Large intestine (tissue), 3 donors: ENCODE measurements at regions not wholly inside any gene's neighbourhood (a gene's known extent, or its start where the extent isn't known, plus 50 kb on each side); places are given as distances from the start of the nearest gene placed in this dataset.
"Not testable (repeated sequence)": the region's sequence is repeated elsewhere in the genome, so short reads cannot be mapped to it uniquely, and the experiment has no call there.

Experiments
- DNase-seq, 2 donors: peaks; one replicate each; pipeline versions ENCODE4 v3.0.0 to v3.0.0-alpha.2; 2013
- H3K27ac ChIP-seq: one replicate; pipeline ENCODE4 v1.5.1; 2013; ENCODE audit warnings: low read length
- H3K27me3 ChIP-seq: 2 replicates; pipeline ENCODE4 v1.6.1; 2013; ENCODE audit warnings: low read length; ENCODE audit not compliant: control insufficient read depth, insufficient read depth
- H3K36me3 ChIP-seq: 2 replicates; pipeline ENCODE4 v1.6.1; 2013; ENCODE audit warnings: low read length; ENCODE audit not compliant: control insufficient read depth, insufficient read depth
- H3K4me1 ChIP-seq: one replicate; pipeline ENCODE4 v1.6.1; 2013; ENCODE audit warnings: low read length; ENCODE audit not compliant: control insufficient read depth, insufficient read depth
- H3K4me3 ChIP-seq: one replicate; pipeline ENCODE4 v1.5.1; 2013; ENCODE audit warnings: low read length
- H3K9me3 ChIP-seq: one replicate; pipeline ENCODE4 v1.6.1; 2013; ENCODE audit warnings: mild to moderate bottlenecking, low read depth, low read length, moderate library complexity; ENCODE audit not compliant: control insufficient read depth
- WGBS: methylation state at CpG from one replicate; pipeline ENCODE4 v1.1.5; 2013; ENCODE audit warnings: low lambda C conversion rate; ENCODE audit not compliant: insufficient coverage; 5-methylcytosine and 5-hydroxymethylcytosine counted together

DNA sequence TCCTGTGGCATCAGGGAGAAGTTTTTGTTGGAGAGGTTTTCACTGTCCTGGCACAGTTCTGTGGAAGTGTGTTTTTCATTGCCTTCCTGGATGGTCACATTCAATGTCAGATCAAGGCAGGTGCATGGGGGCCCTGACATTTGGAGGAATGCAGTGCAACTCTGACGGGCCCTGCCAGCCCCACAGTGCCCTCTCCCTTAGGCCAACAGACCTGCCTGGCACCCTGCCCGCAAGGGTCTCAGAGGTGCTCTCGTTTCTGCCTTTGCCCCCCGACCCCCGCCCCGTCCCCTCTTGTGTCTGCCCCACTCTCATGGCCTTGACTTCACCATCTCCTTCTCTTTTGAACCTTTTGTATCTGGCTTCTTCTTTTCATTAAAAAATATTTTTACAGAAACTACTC is 257.2 kb upstream of the HDAC4 start:
- Histone ChIP-seq H3K27ac (no peak overlapping the region), H3K36me3 (no peaks in the 10 kb centered on the region), H3K4me3 (no peak overlapping the region), H3K4me1 (no peaks in the 10 kb centered on the region), H3K27me3 (peaks cover 18% of the 10 kb centered on the region), H3K9me3 (no peaks in the 10 kb centered on the region)
- WGBS = no CpG with 5 or more reads among the region's 6 CpGs
- no peak for DNase-seq

DNA sequence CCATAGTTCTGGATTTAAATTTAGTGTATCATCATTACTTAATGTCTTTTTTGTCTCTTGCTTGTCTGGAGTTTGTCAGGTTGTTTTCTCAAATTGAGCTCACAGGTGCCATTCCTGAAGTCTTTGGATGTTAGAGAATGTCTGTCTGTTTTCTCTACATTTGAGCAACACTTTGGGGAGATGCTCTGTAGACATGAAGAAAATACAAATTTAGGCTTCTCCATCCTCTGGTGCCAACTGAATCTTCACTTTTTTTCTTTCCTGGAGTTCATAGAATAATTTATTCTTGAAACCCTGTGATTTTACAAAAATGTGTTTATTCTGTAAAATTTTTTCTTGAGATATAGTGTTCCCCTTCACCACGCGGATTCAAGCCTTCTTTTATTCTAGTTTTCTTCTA is 256.4 kb upstream of the HDAC4 start:
- Histone ChIP-seq H3K27me3 (peaks cover 13% of the 10 kb centered on the region), H3K27ac (no peak overlapping the region), H3K9me3 (no peaks in the 10 kb centered on the region), H3K4me1 (no peaks in the 10 kb centered on the region), H3K36me3 (no peaks in the 10 kb centered on the region), H3K4me3 (no peak overlapping the region)
- WGBS = 100% methylated on average over 2 of the region's 2 CpGs
- no peak for DNase-seq

DNA sequence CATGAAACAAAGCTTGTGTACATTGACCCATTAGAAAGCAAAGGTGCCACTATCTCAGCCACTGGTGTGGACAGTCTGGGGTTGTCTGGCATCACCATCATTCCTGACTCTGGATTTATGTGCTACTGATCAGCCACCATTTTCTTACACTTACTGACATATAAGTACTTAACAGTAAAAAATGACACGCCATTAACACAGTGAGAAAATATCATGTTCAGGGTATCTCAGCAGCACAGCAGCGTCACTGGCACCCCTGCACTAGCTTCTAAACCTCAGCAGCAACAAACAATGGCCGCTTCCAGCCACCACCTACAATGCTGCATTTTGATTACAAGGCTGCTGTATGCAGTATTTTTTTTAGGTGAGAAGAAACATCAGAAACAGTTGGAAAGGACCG is 253.4 kb upstream of the HDAC4 start:
- H3K9me3 ChIP-seq = no peaks in the 10 kb centered on the region
- H3K36me3 ChIP-seq = no peaks in the 10 kb centered on the region
- no CpG with 5 or more reads among the region's 4 CpGs for WGBS
- no peak overlapping the region for H3K4me3 ChIP-seq
- H3K27ac ChIP-seq = no peak overlapping the region
- H3K4me1 ChIP-seq = no peaks in the 10 kb centered on the region
- no peak for DNase-seq
- peaks cover 2% of the 10 kb centered on the region for H3K27me3 ChIP-seq

DNA sequence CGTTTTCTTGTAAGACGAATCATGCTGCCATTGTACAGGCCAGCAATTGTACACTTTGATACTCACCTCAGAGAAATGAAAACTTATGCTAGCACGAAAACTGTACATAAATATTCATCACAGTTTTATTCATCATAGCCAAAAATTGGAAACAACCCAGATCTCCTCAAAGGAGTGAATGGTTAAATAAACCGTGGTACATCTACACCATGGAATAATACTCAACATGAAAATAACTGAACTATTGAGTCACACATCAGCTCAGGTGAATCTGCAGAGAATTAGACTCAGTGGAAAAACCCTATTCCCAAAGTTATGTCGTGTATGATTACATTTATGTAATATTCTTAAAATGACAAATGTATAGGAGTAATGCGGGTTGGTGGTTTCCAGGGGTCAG is 251.0 kb upstream of the HDAC4 start:
- no peaks in the 10 kb centered on the region for H3K4me1 ChIP-seq
- no peak overlapping the region for H3K4me3 ChIP-seq
- H3K36me3 ChIP-seq = no peaks in the 10 kb centered on the region
- DNase-seq = no peak
- no peak overlapping the region for H3K27ac ChIP-seq
- H3K9me3 ChIP-seq = no peaks in the 10 kb centered on the region
- 80% methylated on average over 1 of the region's 6 CpGs for WGBS
- H3K27me3 ChIP-seq = peaks cover 2% of the 10 kb centered on the region

DNA sequence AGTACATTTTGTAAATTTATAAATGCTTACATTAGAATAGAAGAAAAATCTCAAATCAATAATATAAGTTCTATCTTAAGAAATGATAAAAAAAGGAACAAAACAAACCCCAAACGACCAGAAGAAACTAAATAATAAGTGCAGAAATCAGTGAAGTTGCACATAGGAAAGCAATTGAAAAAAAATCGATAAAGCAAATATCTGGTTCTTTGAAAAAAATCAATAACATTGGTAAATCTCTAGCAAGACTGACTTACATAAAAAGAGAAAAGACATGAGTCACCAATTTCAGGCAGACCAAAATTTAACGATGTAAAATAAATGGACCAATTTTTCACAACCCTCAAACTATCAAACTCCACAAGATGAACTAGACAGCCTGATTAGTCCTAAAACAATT is 249.9 kb upstream of the HDAC4 start:
- H3K27me3 ChIP-seq = peaks cover 4% of the 10 kb centered on the region
- WGBS = 84% methylated on average over 2 of the region's 3 CpGs
- H3K4me1 ChIP-seq = no peaks in the 10 kb centered on the region
- H3K4me3 ChIP-seq = no peak overlapping the region
- no peak for DNase-seq
- no peaks in the 10 kb centered on the region for H3K36me3 ChIP-seq
- no peak overlapping the region for H3K27ac ChIP-seq
- no peaks in the 10 kb centered on the region for H3K9me3 ChIP-seq

DNA sequence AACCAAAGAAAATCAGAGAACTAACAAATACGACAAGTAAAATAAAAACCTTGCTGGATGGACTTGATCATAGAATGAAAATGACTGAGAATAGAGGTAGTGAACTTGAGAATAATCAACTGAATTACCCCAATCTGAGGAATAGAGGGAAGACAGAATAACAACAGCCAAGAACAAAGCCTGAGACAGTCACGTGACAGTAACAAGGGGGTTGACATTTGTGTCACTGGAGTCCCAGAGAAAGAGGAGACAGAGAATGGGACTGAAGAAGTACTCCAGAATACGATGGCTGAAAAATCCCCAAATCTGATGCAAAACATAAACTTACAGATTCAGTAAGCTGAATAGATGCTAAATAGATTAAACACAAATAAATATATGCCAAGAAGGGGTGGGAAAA is 248.5 kb upstream of the HDAC4 start:
- WGBS = 90% methylated on average over 2 of the region's 3 CpGs
- H3K4me1 ChIP-seq = no peaks in the 10 kb centered on the region
- no peak for DNase-seq
- H3K9me3 ChIP-seq = no peaks in the 10 kb centered on the region
- H3K36me3 ChIP-seq = no peaks in the 10 kb centered on the region
- no peak overlapping the region for H3K4me3 ChIP-seq
- no peak overlapping the region for H3K27ac ChIP-seq
- peaks cover 4% of the 10 kb centered on the region for H3K27me3 ChIP-seq

DNA sequence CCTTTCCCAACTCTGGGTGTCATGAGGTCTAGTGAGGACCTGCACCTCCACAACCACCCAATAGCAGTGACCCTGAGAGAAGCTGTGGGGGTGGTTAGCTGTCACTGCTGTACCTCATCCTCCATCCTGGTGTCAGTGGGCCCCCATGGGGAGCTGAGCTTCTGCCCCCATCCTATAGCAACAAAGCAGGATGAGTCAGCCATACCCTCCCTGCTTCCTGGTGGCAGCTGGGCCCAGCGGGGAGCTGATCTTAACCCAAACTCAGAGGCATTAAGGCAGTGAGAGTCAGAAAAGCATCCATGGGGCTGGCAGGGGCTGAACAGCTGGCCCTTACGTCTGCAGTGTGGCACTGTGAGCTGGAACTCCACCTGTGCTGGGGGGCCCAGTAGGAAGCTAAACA is 247.8 kb upstream of the HDAC4 start:
- no CpG with 5 or more reads among the region's 2 CpGs for WGBS
- Histone ChIP-seq H3K4me1 (no peaks in the 10 kb centered on the region), H3K36me3 (no peaks in the 10 kb centered on the region), H3K27me3 (peaks cover 4% of the 10 kb centered on the region), H3K9me3 (peaks cover 4% of the 10 kb centered on the region), H3K4me3 (no peak overlapping the region), H3K27ac (no peak overlapping the region)
- DNase-seq = no peak

DNA sequence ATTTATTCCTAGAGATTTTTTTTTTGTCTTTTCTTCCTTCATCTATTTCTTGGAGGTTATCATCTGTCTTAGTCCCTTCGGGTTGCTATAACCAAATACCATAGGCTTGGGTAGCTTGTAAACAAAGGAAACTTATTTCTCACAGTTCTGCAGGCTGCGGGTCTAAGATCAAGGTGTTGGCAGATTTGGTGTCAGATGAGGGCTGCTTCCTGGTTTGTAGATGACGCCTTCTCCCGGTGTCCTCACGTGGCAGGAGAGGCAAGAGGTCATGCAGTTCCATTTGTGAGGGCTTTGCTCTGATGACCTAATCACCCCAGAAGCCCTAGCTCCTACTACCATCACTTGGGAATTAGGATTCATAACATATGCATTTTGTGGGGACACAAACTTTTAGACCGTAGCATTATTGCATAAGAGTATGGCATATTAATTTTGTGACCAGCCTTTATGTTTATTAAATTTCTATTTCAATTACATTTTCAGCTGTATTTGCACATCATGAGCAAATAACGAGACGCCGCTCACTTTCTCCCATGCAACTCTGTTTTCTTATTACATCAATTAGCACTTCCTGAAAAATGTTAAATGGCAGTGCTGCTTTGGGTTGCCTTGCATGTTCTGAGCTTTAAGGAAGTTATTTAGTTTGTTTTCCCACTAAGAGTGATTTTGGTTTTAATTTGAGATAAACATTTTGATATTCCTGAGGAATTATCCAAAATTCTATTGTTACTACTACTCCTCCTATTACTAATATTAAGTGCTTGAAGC is 246.4 kb upstream of the HDAC4 start:
- Histone ChIP-seq H3K27ac (no peak overlapping the region), H3K36me3 (no peaks in the 10 kb centered on the region), H3K27me3 (peaks cover 4% of the 10 kb centered on the region), H3K4me3 (no peak overlapping the region), H3K9me3 (peaks cover 15% of the 10 kb centered on the region), H3K4me1 (no peaks in the 10 kb centered on the region)
- DNase-seq = no peak
- WGBS = 85% methylated on average over 5 of the region's 9 CpGs

DNA sequence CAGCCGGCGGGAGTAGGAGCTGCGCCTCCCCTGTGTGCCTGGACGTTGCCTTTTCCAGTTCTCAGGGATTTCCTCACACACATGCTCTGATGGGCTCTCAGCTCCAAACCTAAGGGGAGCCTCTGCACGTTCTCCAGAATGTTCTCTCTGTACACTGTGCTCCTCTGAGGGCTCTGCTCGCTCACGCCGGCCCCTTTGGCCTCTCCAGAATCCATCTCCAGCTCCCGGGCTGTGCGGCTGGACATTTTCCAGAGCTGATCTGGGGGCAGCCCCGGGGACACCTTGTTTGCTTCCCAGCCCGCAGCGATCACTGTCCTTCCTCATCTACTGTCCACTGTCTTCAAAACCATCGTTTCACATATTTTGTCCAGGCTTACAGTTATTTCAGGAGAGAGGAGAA is 245.4 kb upstream of the HDAC4 start:
- Histone ChIP-seq H3K4me3 (no peak overlapping the region), H3K36me3 (no peaks in the 10 kb centered on the region), H3K4me1 (no peaks in the 10 kb centered on the region), H3K27ac (no peak overlapping the region), H3K27me3 (peaks cover 4% of the 10 kb centered on the region), H3K9me3 (peaks cover 15% of the 10 kb centered on the region)
- no CpG with 5 or more reads among the region's 14 CpGs for WGBS
- DNase-seq = no peak

DNA sequence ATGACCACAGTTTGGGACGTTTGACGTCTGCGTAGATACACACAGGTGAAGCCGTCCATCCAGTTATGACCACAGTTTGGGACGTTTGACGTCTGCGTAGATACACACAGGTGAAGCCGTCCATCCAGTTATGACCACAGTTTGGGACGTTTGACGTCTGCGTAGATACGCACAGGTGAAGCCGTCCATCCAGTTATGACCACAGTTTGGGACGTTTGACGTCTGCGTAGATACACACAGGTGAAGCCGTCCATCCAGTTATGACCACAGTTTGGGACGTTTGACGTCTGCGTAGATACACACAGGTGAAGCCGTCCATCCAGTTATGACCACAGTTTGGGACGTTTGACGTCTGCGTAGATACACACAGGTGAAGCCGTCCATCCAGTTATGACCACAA is 243.8 kb upstream of the HDAC4 start:
- WGBS = no CpG with 5 or more reads among the region's 25 CpGs
- DNase-seq, H3K36me3 ChIP-seq, H3K4me3 ChIP-seq, H3K4me1 ChIP-seq, H3K27me3 ChIP-seq, H3K27ac ChIP-seq: not testable (repeated sequence)
- H3K9me3 ChIP-seq = peaks cover 15% of the 10 kb centered on the region

DNA sequence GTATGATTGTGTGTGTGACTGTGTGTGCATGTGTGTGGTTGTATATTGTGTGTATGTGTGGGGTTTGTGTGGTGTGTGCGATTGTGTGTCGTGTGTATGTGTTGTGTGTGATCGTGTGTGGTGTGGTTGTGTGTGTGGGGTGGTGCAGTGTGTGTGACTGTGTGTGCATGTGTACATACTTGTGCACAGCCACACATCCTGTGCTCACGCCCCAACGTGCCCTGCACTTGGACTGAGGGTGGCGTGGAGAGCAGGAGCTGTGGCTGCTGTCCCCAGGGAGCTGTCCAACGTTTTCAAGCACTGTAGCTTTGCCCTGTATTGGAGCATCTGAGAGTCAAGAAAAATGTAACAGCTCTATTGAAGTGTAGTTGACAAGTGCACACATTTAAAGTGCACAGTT is 243.2 kb upstream of the HDAC4 start:
- Histone ChIP-seq H3K4me1 (no peaks in the 10 kb centered on the region), H3K36me3 (no peaks in the 10 kb centered on the region), H3K4me3 (no peak overlapping the region), H3K27me3 (peaks cover 4% of the 10 kb centered on the region), H3K27ac (no peak overlapping the region), H3K9me3 (peaks cover 15% of the 10 kb centered on the region)
- no CpG with 5 or more reads among the region's 7 CpGs for WGBS
- peak in 1 of 2 donors; percentile 5 for DNase-seq
